K562 (cell line): ENCODE measurements at regions not wholly inside any gene's neighbourhood (a gene's known extent, or its start where the extent isn't known, plus 50 kb on each side); places are given as distances from the start of the nearest gene placed in this dataset.

Source experiments
- ATAC-seq: fragments of 200-7000 bp; cut with Tn5 transposase; 3 replicates; pipeline ENCODE4 v1.9.1; 2020; ENCODE audit warnings: moderate library complexity
- BruUV-seq: library from RNA; stranded (reverse); fragments of 400-500 nt; replicated peaks from 2 replicates; lab custom pipeline; 2021; lab: Mats Ljungman, UMichigan
- CTCF ChIA-PET: fragments of 300-600 bp; formaldehyde crosslinking; extraction: SDS; loops from one replicate; lab custom pipeline; 2021; ENCODE audit warnings: low intra/inter-chr PET ratio; lab: Yijun Ruan, JAX
- POLR2A ChIA-PET: fragments of 300-600, 350-650 bp; sonication (Branson Sonifier 250); formaldehyde crosslinking; extraction: SDS; loops from one replicate; lab custom pipeline; 2021; ENCODE audit warnings: antibody characterized with exemption, inconsistent platforms; lab: Yijun Ruan, JAX
- DNase-seq, 4 experiments: peaks; one replicate each; pipeline versions ENCODE4 v3.0.0 to v3.0.0-alpha.2; 2011 to 2018; ENCODE audit warnings: low spot score in 3 of 4, mixed read lengths in 3 of 4; ENCODE audit errors: extremely low read depth in 1 of 4
- FAIRE-seq: peaks from 2 replicates; lab custom pipeline; 2011; peaks lifted over from hg19 to GRCh38; lab: Jason Lieb, UNC
- H2AFZ ChIP-seq: 2 replicates; pipeline ENCODE4 v1.6.0; 2011; ENCODE audit warnings: low read depth, low read length, control low read depth, inconsistent platforms
- H3K27ac ChIP-seq: fragments of 200-600 bp; 3 replicates; pipeline ENCODE4 v1.8.0; 2011; ENCODE audit warnings: low read depth, mild to moderate bottlenecking, control low read depth, inconsistent platforms, low read length, moderate library complexity, mixed read lengths; ENCODE audit errors: extremely low read depth
- H3K27me3 ChIP-seq, 2 experiments: fragments of 300-600 bp in 1 of 2; 2 replicates in 1 of 2; 3 replicates in 1 of 2; pipeline versions ENCODE4 v1.6.0 to v1.8.0; 2011; ENCODE audit warnings: inconsistent platforms in 2 of 2, low read length in 2 of 2, mild to moderate bottlenecking in 1 of 2, mixed read lengths in 1 of 2, moderate library complexity in 1 of 2; ENCODE audit not compliant: control insufficient read depth in 2 of 2, insufficient read depth in 2 of 2
- H3K36me3 ChIP-seq: fragments of 300-600 bp; 3 replicates; pipeline ENCODE4 v1.8.0; 2011; ENCODE audit warnings: mild to moderate bottlenecking, low read length, inconsistent platforms; ENCODE audit not compliant: control insufficient read depth, insufficient read depth
- H3K4me1 ChIP-seq, 2 experiments: fragments of 200-600 bp in 1 of 2; replicated peaks in 1 of 2; 2 replicates in 1 of 2; 3 replicates in 1 of 2; pipeline versions ENCODE4 v1.5.1 to v1.8.0; 2011; ENCODE audit warnings: inconsistent platforms in 2 of 2, low read length in 2 of 2, mild to moderate bottlenecking in 1 of 2, mixed read lengths in 1 of 2, moderate library complexity in 1 of 2; ENCODE audit not compliant: control insufficient read depth in 2 of 2, insufficient read depth in 2 of 2
- H3K4me2 ChIP-seq: 2 replicates; pipeline ENCODE4 v1.6.1; 2011; ENCODE audit warnings: low read length, control low read depth, inconsistent platforms, mixed read lengths; ENCODE audit not compliant: insufficient read depth
- H3K4me3 ChIP-seq: fragments of 200-600 bp; sonication (generic), shearing (Covaris generic); 2 replicates; pipeline ENCODE4 v1.5.1; 2016; ENCODE audit warnings: control low read depth, inconsistent platforms
- H3K79me2 ChIP-seq: fragments of 200-600 bp; 3 replicates; pipeline ENCODE4 v1.8.0; 2011; ENCODE audit warnings: low read length, inconsistent platforms; ENCODE audit not compliant: control insufficient read depth, insufficient read depth
- H3K9ac ChIP-seq, 2 experiments: 2 replicates each; pipeline versions ENCODE4 v1.6.0 to v1.6.1; 2011; ENCODE audit warnings: low read depth in 2 of 2, low read length in 2 of 2, control low read depth in 1 of 2, inconsistent platforms in 1 of 2, mild to moderate bottlenecking in 1 of 2, mixed read lengths in 1 of 2; ENCODE audit not compliant: insufficient read depth in 1 of 2
- H3K9me1 ChIP-seq: one replicate; pipeline ENCODE4 v1.6.0; 2011; ENCODE audit warnings: inconsistent platforms, mild to moderate bottlenecking, low read length, moderate library complexity; ENCODE audit not compliant: control insufficient read depth, insufficient read depth
- H3K9me3 ChIP-seq: replicated peaks from 2 replicates; pipeline ENCODE4 v1.5.1; 2011; ENCODE audit warnings: low read depth, low read length, inconsistent platforms; ENCODE audit not compliant: control insufficient read depth, insufficient read depth
- H4K20me1 ChIP-seq: replicated peaks from 2 replicates; pipeline ENCODE4 v1.6.1; 2011; ENCODE audit warnings: low read length, inconsistent platforms, mixed read lengths; ENCODE audit not compliant: control insufficient read depth, insufficient read depth
- DMBX1 ChIP-seq: fragments of 250-450 bp; sonication (Bioruptor Pico); IDR thresholded peaks from 2 replicates; pipeline ENCODE4 v1.8.0; 2022; ENCODE audit warnings: inconsistent platforms, mild to moderate bottlenecking, moderate library complexity, borderline replicate concordance
- FOXK1 ChIP-seq: sonication (generic); formaldehyde crosslinking; IDR thresholded peaks from 2 replicates; pipeline ENCODE4 v1.8.0; 2022; ENCODE audit warnings: missing genetic modification reagents, mild to moderate bottlenecking, borderline replicate concordance
- MTF1 ChIP-seq: fragments of 250-450 bp; sonication (Bioruptor Pico); IDR thresholded peaks from 2 replicates; pipeline ENCODE4 v1.9.0; 2021; ENCODE audit warnings: moderate library complexity, mild to moderate bottlenecking, inconsistent platforms, borderline replicate concordance
- MYBL2 ChIP-seq, 2 experiments: fragments of 450-650 bp in 1 of 2; sonication (generic) in 1 of 2; formaldehyde crosslinking in 1 of 2; IDR thresholded peaks; 2 replicates each; pipeline versions ENCODE4 v1.6.1 to v1.8.1; 2017 to 2022; ENCODE audit warnings: borderline replicate concordance in 1 of 2, inconsistent platforms in 1 of 2, low read depth in 1 of 2, mild to moderate bottlenecking in 1 of 2, missing genetic modification reagents in 1 of 2, moderate library complexity in 1 of 2
- RBM34 ChIP-seq: fragments of 200-400 bp; formaldehyde crosslinking; IDR thresholded peaks from 2 replicates; pipeline ENCODE4 v1.6.1; 2018; ENCODE audit warnings: low read length, borderline replicate concordance; ENCODE audit not compliant: insufficient read depth
- SMARCA5 ChIP-seq: fragments of 450-650 bp; IDR thresholded peaks from 2 replicates; pipeline ENCODE4 v1.6.1; 2016
- TARDBP ChIP-seq: fragments of 450-650 bp; IDR thresholded peaks from 2 replicates; pipeline ENCODE4 v1.6.1; 2016
- ZC3H8 ChIP-seq: fragments of 450-650 bp; IDR thresholded peaks from 2 replicates; pipeline ENCODE4 v1.6.1; 2017
- ZNF282 ChIP-seq: sonication (generic); formaldehyde crosslinking; IDR thresholded peaks from 2 replicates; pipeline ENCODE4 v1.8.1; 2023; ENCODE audit warnings: missing genetic modification reagents
- WGBS: fragments of 100-300 bp; shearing (Covaris generic); methylation state at CpG from one replicate; pipeline ENCODE4 v1.1.6; 2016; ENCODE audit warnings: low coverage, mixed read lengths; ENCODE audit not compliant: insufficient coverage; ENCODE audit errors: missing lambda C conversion rate; 5-methylcytosine and 5-hydroxymethylcytosine counted together
- in situ Hi-C: fragments of 300-500 bp; cut with MboI; formaldehyde crosslinking; loops from 4 replicates; pipeline ENCODE4 v1.15.0; 2018; ENCODE audit warnings: inconsistent platforms, mixed read lengths
- intact Hi-C: fragments of 100-400 bp; cut with micrococcal nuclease; formaldehyde crosslinking; loops from 2 replicates; pipeline ENCODE4 v1.14.2; 2022
- TF ChIP-seq, protein P1 (sequence below): fragments of 450-650 bp; IDR thresholded peaks from 2 replicates; pipeline ENCODE4 v1.6.1; 2016
- TF ChIP-seq, protein P2 (sequence below): IDR thresholded peaks from 2 replicates; pipeline ENCODE4 v1.6.1; 2016; ENCODE audit warnings: missing genetic modification characterization, missing compliant biosample characterization
- TF ChIP-seq, protein P3 (sequence below): sonication (generic); formaldehyde crosslinking; IDR thresholded peaks from 2 replicates; pipeline ENCODE4 v1.8.0; 2022; ENCODE audit warnings: missing genetic modification reagents, mild to moderate bottlenecking, moderate library complexity, borderline replicate concordance
- TF ChIP-seq, protein P4 (sequence below): fragments of 450-650 bp; formaldehyde crosslinking; IDR thresholded peaks from 2 replicates; pipeline ENCODE4 v1.4.0; 2020; ENCODE audit warnings: mild to moderate bottlenecking, mixed read lengths
- TF ChIP-seq, protein P5 (sequence below): IDR thresholded peaks from 2 replicates; pipeline ENCODE4 v1.6.1; 2011; ENCODE audit warnings: borderline replicate concordance, low read depth, mild to moderate bottlenecking, moderate library complexity, low read length; ENCODE audit not compliant: insufficient read depth, poor library complexity, severe bottlenecking

DNA sequence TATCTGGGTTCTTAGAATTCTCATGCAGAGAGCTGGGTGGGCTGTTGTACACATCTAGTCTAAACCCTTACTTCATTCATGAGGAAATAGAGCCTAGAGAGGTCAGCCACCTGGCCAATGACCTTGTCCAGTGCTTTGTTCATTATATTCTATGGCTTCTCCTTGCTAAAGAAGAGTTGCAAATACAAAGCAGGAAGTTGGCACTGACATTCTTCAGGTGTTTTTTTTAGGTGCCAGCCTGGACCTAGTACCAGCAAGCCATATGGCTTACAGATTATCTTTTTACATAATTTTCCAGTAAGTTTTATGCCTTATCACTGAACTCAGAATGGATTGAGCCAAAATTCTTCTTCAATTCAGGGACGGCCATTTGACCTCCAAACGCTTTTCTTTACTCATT lies 54.7 kb upstream of the PGM2 start:
- no peak for ATAC-seq
- FAIRE-seq = no peak
- WGBS = 0% methylated on average over 2 of the region's 2 CpGs
- no peak overlapping the region for H2AFZ ChIP-seq
- no TSS peak for BruUV-seq
- no peak overlapping the region for H3K4me2 ChIP-seq
- H3K27ac ChIP-seq = no peak overlapping the region
- POLR2A ChIA-PET = no interaction called here
- H3K9me1 ChIP-seq = no peaks in the 10 kb centered on the region
- H3K36me3 ChIP-seq = no peaks in the 10 kb centered on the region
- peaks cover 0 to 9% of the 10 kb centered on the region in 2 experiments; a peak in 1 of 5 replicates for H3K27me3 ChIP-seq
- no peak for DNase-seq
- CTCF ChIA-PET = no interaction called here
- intact Hi-C loops (no loop called here), in situ Hi-C loops (no loop called here)
- H3K9me3 ChIP-seq = no peaks in the 10 kb centered on the region
- no peaks in the 10 kb centered on the region for H4K20me1 ChIP-seq
- no peaks in the 10 kb centered on the region for H3K4me1 ChIP-seq
- H3K9ac ChIP-seq = no peak overlapping the region
- no peak overlapping the region for H3K4me3 ChIP-seq
- no peaks in the 10 kb centered on the region for H3K79me2 ChIP-seq
- TF ChIP-seq FOXK1 (CRISPR knock-in tag) (no peak), TARDBP (no peak), ZC3H8 (no peak), MYBL2 (IDR thresholded peaks at IDR 0.05; ENCODE audit: low read depth) (no peak), MYBL2 (CRISPR knock-in tag; IDR thresholded peaks at IDR 0.05; ENCODE audit: borderline replicate concordance) (no peak), SMARCA5 (no peak), RBM34 (no peak), ZNF282 (CRISPR knock-in tag) (no peak), MTF1 (CRISPR knock-in tag) (no peak), DMBX1 (CRISPR knock-in tag) (no peak)
- TF ChIP-seq, protein P1, sequence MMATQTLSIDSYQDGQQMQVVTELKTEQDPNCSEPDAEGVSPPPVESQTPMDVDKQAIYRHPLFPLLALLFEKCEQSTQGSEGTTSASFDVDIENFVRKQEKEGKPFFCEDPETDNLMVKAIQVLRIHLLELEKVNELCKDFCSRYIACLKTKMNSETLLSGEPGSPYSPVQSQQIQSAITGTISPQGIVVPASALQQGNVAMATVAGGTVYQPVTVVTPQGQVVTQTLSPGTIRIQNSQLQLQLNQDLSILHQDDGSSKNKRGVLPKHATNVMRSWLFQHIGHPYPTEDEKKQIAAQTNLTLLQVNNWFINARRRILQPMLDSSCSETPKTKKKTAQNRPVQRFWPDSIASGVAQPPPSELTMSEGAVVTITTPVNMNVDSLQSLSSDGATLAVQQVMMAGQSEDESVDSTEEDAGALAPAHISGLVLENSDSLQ = no peak
- TF ChIP-seq, protein P2, sequence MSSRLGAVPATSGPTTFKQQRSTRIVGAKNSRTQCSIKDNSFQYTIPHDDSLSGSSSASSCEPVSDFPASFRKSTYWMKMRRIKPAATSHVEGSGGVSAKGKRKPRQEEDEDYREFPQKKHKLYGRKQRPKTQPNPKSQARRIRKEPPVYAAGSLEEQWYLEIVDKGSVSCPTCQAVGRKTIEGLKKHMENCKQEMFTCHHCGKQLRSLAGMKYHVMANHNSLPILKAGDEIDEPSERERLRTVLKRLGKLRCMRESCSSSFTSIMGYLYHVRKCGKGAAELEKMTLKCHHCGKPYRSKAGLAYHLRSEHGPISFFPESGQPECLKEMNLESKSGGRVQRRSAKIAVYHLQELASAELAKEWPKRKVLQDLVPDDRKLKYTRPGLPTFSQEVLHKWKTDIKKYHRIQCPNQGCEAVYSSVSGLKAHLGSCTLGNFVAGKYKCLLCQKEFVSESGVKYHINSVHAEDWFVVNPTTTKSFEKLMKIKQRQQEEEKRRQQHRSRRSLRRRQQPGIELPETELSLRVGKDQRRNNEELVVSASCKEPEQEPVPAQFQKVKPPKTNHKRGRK = no peak
- TF ChIP-seq, protein P3, sequence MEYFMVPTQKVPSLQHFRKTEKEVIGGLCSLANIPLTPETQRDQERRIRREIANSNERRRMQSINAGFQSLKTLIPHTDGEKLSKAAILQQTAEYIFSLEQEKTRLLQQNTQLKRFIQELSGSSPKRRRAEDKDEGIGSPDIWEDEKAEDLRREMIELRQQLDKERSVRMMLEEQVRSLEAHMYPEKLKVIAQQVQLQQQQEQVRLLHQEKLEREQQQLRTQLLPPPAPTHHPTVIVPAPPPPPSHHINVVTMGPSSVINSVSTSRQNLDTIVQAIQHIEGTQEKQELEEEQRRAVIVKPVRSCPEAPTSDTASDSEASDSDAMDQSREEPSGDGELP (CRISPR knock-in tag) = no peak
- TF ChIP-seq, protein P4, sequence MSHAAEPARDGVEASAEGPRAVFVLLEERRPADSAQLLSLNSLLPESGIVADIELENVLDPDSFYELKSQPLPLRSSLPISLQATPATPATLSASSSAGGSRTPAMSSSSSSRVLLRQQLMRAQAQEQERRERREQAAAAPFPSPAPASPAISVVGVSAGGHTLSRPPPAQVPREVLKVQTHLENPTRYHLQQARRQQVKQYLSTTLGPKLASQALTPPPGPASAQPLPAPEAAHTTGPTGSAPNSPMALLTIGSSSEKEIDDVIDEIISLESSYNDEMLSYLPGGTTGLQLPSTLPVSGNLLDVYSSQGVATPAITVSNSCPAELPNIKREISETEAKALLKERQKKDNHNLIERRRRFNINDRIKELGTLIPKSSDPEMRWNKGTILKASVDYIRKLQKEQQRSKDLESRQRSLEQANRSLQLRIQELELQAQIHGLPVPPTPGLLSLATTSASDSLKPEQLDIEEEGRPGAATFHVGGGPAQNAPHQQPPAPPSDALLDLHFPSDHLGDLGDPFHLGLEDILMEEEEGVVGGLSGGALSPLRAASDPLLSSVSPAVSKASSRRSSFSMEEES (CRISPR knock-in tag) = no peak
- TF ChIP-seq, protein P5, sequence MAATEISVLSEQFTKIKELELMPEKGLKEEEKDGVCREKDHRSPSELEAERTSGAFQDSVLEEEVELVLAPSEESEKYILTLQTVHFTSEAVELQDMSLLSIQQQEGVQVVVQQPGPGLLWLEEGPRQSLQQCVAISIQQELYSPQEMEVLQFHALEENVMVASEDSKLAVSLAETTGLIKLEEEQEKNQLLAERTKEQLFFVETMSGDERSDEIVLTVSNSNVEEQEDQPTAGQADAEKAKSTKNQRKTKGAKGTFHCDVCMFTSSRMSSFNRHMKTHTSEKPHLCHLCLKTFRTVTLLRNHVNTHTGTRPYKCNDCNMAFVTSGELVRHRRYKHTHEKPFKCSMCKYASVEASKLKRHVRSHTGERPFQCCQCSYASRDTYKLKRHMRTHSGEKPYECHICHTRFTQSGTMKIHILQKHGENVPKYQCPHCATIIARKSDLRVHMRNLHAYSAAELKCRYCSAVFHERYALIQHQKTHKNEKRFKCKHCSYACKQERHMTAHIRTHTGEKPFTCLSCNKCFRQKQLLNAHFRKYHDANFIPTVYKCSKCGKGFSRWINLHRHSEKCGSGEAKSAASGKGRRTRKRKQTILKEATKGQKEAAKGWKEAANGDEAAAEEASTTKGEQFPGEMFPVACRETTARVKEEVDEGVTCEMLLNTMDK = no peak
